Thyroid gland (tissue), 4 donors: ENCODE measurements at regions not wholly inside any gene's neighbourhood (a gene's known extent, or its start where the extent isn't known, plus 50 kb on each side); places are given as distances from the start of the nearest gene placed in this dataset.

Experiments
- CTCF ChIP-seq, 6 experiments: fragments of 200-600 bp in 3 of 6; fragments of 450-650 bp in 3 of 6; sonication (generic) in 3 of 6; IDR thresholded peaks; one replicate each; pipeline ENCODE4 v1.5.1; 2016 to 2019; ENCODE audit warnings: antibody characterized with exemption in 6 of 6, mild to moderate bottlenecking in 2 of 6, inconsistent platforms in 1 of 6, moderate library complexity in 1 of 6
- POLR2A ChIP-seq, 2 donors: fragments of 450-650 bp; IDR thresholded peaks; one replicate each; pipeline ENCODE4 v1.6.1; 2017; ENCODE audit warnings: antibody characterized with exemption in 2 of 2, mild to moderate bottlenecking in 2 of 2, moderate library complexity in 1 of 2

GRCh38 chr5:8386719-8387288 lies 517.9 kb downstream of the MTRR start:
- TF ChIP-seq CTCF (IDR thresholded peaks at IDR 0.05): no peak
- no peak for TF ChIP-seq POLR2A (IDR thresholded peaks at IDR 0.05)
